ENCODE measurements at regions not wholly inside any gene's neighbourhood (a gene's known extent, or its start where the extent isn't known, plus 50 kb on each side); places are given as distances from the start of the nearest gene placed in this dataset.

- H3K9me3 ChIP-seq (ENCODE audit: low read depth, low read length): no peaks in the 10 kb centered on the region
Observed at GRCh38 chr7:121519548-121520521, 123.7 kb upstream of the FAM3C start.

GRCh38 chr7:121517591-121517990 lies 121.5 kb upstream of the FAM3C start:
- no peaks in the 10 kb centered on the region for H3K4me1 ChIP-seq (ENCODE audit: insufficient read depth, low read length)
- H3K4me3 ChIP-seq (ENCODE audit: low read length): no peak overlapping the region
- no peaks in the 10 kb centered on the region for H3K27me3 ChIP-seq (ENCODE audit: insufficient read depth, low read length)
- no peaks in the 10 kb centered on the region for H3K9me3 ChIP-seq (ENCODE audit: low read depth, low read length)

More at GRCh38 chr7:121519548-121520521, 123.7 kb upstream of the FAM3C start:
- no peak overlapping the region for H3K4me3 ChIP-seq (ENCODE audit: low read length)
- H3K4me1 ChIP-seq (ENCODE audit: insufficient read depth, low read length): no peaks in the 10 kb centered on the region
- no peaks in the 10 kb centered on the region for H3K27me3 ChIP-seq (ENCODE audit: insufficient read depth, low read length)

- Histone ChIP-seq H3K9me3 (ENCODE audit: low read depth, low read length) (no peaks in the 10 kb centered on the region), H3K4me1 (ENCODE audit: insufficient read depth, low read length) (no peaks in the 10 kb centered on the region), H3K4me3 (ENCODE audit: low read length) (no peak overlapping the region), H3K27me3 (ENCODE audit: insufficient read depth, low read length) (no peaks in the 10 kb centered on the region)
Observed at GRCh38 chr7:121516821-121517220, 120.7 kb upstream of the FAM3C start.

- no peaks in the 10 kb centered on the region for H3K4me1 ChIP-seq (ENCODE audit: insufficient read depth, low read length)
- no peak overlapping the region for H3K4me3 ChIP-seq (ENCODE audit: low read length)
Observed at GRCh38 chr7:121515630-121516401, 119.7 kb upstream of the FAM3C start.

GRCh38 chr7:121515229-121515628 lies 119.1 kb upstream of the FAM3C start:
- peaks cover 10% of the 10 kb centered on the region for H3K9me3 ChIP-seq (ENCODE audit: low read depth, low read length)
- H3K27me3 ChIP-seq (ENCODE audit: insufficient read depth, low read length): no peaks in the 10 kb centered on the region
- H3K4me3 ChIP-seq (ENCODE audit: low read length): no peak overlapping the region

More at GRCh38 chr7:121515630-121516401, 119.7 kb upstream of the FAM3C start:
- peaks cover 5% of the 10 kb centered on the region for H3K9me3 ChIP-seq (ENCODE audit: low read depth, low read length)
- no peaks in the 10 kb centered on the region for H3K27me3 ChIP-seq (ENCODE audit: insufficient read depth, low read length)

GRCh38 chr7:121513105-121513504 lies 117.0 kb upstream of the FAM3C start:
- peaks cover 15% of the 10 kb centered on the region for H3K9me3 ChIP-seq (ENCODE audit: low read depth, low read length)
- H3K4me3 ChIP-seq (ENCODE audit: low read length): no peak overlapping the region
- no peaks in the 10 kb centered on the region for H3K4me1 ChIP-seq (ENCODE audit: insufficient read depth, low read length)
- H3K27me3 ChIP-seq (ENCODE audit: insufficient read depth, low read length): no peaks in the 10 kb centered on the region

More at GRCh38 chr7:121515229-121515628, 119.1 kb upstream of the FAM3C start:
- no peaks in the 10 kb centered on the region for H3K4me1 ChIP-seq (ENCODE audit: insufficient read depth, low read length)

GRCh38 chr7:121510858-121511482 lies 114.9 kb upstream of the FAM3C start:
- Histone ChIP-seq H3K9me3 (ENCODE audit: low read depth, low read length) (peaks cover 15% of the 10 kb centered on the region), H3K4me3 (ENCODE audit: low read length) (no peak overlapping the region), H3K4me1 (ENCODE audit: insufficient read depth, low read length) (no peaks in the 10 kb centered on the region), H3K27me3 (ENCODE audit: insufficient read depth, low read length) (no peaks in the 10 kb centered on the region)

- H3K27me3 ChIP-seq (ENCODE audit: insufficient read depth, low read length): no peaks in the 10 kb centered on the region
- no peaks in the 10 kb centered on the region for H3K4me1 ChIP-seq (ENCODE audit: insufficient read depth, low read length)
- peaks cover 15% of the 10 kb centered on the region for H3K9me3 ChIP-seq (ENCODE audit: low read depth, low read length)
- H3K4me3 ChIP-seq (ENCODE audit: low read length): no peak overlapping the region
Observed at GRCh38 chr7:121510302-121510701, 114.2 kb upstream of the FAM3C start.

GRCh38 chr7:121505540-121506182 lies 109.6 kb upstream of the FAM3C start:
- H3K27me3 ChIP-seq (ENCODE audit: insufficient read depth, low read length): no peaks in the 10 kb centered on the region
- no peaks in the 10 kb centered on the region for H3K4me1 ChIP-seq (ENCODE audit: insufficient read depth, low read length)
- no peak overlapping the region for H3K4me3 ChIP-seq (ENCODE audit: low read length)
- H3K9me3 ChIP-seq (ENCODE audit: low read depth, low read length): peaks cover 9% of the 10 kb centered on the region

- no peaks in the 10 kb centered on the region for H3K4me1 ChIP-seq (ENCODE audit: insufficient read depth, low read length)
- no peak overlapping the region for H3K4me3 ChIP-seq (ENCODE audit: low read length)
Observed at GRCh38 chr7:121505021-121505420, 108.9 kb upstream of the FAM3C start.

GRCh38 chr7:121504482-121504881 lies 108.4 kb upstream of the FAM3C start:
- Histone ChIP-seq H3K27me3 (ENCODE audit: insufficient read depth, low read length) (no peaks in the 10 kb centered on the region), H3K4me1 (ENCODE audit: insufficient read depth, low read length) (no peaks in the 10 kb centered on the region), H3K4me3 (ENCODE audit: low read length) (no peak overlapping the region), H3K9me3 (ENCODE audit: low read depth, low read length) (peaks cover under 1% of the 10 kb centered on the region)

More at GRCh38 chr7:121505021-121505420, 108.9 kb upstream of the FAM3C start:
- Histone ChIP-seq H3K27me3 (ENCODE audit: insufficient read depth, low read length) (no peaks in the 10 kb centered on the region), H3K9me3 (ENCODE audit: low read depth, low read length) (peaks cover 5% of the 10 kb centered on the region)

- no peaks in the 10 kb centered on the region for H3K27me3 ChIP-seq (ENCODE audit: insufficient read depth, low read length)
- no peaks in the 10 kb centered on the region for H3K9me3 ChIP-seq (ENCODE audit: low read depth, low read length)
- H3K4me1 ChIP-seq (ENCODE audit: insufficient read depth, low read length): no peaks in the 10 kb centered on the region
- H3K4me3 ChIP-seq (ENCODE audit: low read length): no peak overlapping the region
Observed at GRCh38 chr7:121503730-121504129, 107.6 kb upstream of the FAM3C start.

GRCh38 chr7:121503039-121503438 lies 106.9 kb upstream of the FAM3C start:
- Histone ChIP-seq H3K27me3 (ENCODE audit: insufficient read depth, low read length) (no peaks in the 10 kb centered on the region), H3K4me1 (ENCODE audit: insufficient read depth, low read length) (no peaks in the 10 kb centered on the region), H3K9me3 (ENCODE audit: low read depth, low read length) (no peaks in the 10 kb centered on the region), H3K4me3 (ENCODE audit: low read length) (no peak overlapping the region)

- H3K9me3 ChIP-seq (ENCODE audit: low read depth, low read length): no peaks in the 10 kb centered on the region
- no peaks in the 10 kb centered on the region for H3K27me3 ChIP-seq (ENCODE audit: insufficient read depth, low read length)
- no peak overlapping the region for H3K4me3 ChIP-seq (ENCODE audit: low read length)
- no peaks in the 10 kb centered on the region for H3K4me1 ChIP-seq (ENCODE audit: insufficient read depth, low read length)
Observed at GRCh38 chr7:121501566-121501965, 105.5 kb upstream of the FAM3C start.

All from mononuclear cell (primary cell).